ENCODE measurements at regions not wholly inside any gene's neighbourhood (a gene's known extent, or its start where the extent isn't known, plus 50 kb on each side); places are given as distances from the start of the nearest gene placed in this dataset.
"Not testable (repeated sequence)": the region's sequence is repeated elsewhere in the genome, so short reads cannot be mapped to it uniquely, and the experiment has no call there.

DNA sequence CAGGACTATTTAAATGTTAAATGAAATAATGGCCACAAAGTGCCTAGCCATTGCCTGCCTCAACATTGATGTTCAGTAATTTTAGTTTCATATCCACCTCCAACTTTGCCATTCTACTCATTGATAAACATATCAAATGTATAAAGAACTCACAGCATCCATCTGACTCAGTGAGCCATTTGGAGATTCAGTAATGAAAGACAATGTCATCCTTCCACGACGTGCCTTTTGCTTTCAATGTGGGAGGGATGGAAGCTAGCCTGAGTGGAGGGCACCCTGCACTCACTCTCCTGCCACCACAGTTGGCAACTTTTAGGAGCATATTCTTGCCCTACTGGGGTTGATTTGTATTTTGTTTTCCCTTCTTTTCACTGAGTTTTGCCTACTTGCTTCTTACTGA, 151.5 kb downstream of the GLUL start:
- no peak for DNase-seq (ENCODE audit: extremely low read depth in 1 of 11, low read depth in 9 of 11, low spot score in 4 of 11)

DNA sequence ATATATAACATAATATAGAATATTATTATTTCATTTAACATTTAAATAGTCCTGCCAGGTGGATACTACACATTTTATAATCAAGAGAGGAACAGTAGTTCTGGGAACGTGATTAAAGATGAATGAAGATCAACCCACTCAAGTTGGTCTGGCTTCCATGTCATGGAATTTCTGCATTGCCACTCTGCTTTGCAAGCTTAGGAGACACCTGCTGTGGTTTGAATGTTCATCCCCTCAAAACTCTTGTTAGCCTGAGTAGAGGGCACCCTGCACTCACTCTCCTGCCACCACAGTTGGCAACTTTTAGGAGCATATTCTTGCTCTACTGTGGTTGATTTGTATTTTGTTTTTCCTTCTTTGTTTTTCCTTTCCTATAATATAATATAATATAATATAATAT, 153.2 kb downstream of the GLUL start:
- DNase-seq (ENCODE audit: extremely low read depth in 1 of 11, low read depth in 9 of 11, low spot score in 4 of 11) = no peak

DNA sequence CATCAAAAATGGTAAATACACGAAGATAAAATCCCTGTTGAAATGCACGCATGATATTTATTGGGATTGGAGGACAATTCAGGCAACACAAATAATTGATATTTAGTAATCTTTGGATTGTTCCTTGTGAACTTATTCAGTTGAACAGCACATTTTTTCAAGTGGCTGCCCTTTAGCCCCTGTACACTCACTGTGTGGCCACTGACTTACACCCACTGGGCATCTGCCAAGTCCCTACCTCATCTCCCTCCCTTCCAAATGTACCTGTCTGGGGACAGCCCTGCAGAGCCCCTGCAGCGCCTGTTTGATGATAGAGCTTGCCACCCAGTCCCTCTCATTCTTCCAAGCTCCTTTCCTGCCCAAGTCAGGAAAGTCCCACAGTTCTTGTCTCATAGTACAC, 154.3 kb downstream of the GLUL start:
- DNase-seq (ENCODE audit: extremely low read depth in 1 of 11, low read depth in 9 of 11, low spot score in 4 of 11) = no peak

DNA sequence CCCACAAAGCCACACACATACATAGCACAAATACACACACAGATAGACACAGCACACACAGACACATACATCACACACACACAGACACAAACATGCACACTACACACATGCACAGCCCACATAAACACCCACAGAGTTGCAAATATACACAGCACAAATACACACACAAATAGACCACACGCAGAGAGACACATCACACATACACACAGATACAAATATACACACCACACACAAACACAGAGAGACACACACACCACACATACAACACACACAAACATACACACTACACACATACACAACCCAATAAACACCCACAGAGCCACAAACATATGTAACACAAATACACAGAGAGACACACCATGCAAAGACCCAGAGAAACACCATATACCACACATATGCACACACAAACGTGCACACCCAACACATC, 154.9 kb downstream of the GLUL start:
- no peak for DNase-seq (ENCODE audit: extremely low read depth in 1 of 11, low read depth in 9 of 11, low spot score in 4 of 11)

DNA sequence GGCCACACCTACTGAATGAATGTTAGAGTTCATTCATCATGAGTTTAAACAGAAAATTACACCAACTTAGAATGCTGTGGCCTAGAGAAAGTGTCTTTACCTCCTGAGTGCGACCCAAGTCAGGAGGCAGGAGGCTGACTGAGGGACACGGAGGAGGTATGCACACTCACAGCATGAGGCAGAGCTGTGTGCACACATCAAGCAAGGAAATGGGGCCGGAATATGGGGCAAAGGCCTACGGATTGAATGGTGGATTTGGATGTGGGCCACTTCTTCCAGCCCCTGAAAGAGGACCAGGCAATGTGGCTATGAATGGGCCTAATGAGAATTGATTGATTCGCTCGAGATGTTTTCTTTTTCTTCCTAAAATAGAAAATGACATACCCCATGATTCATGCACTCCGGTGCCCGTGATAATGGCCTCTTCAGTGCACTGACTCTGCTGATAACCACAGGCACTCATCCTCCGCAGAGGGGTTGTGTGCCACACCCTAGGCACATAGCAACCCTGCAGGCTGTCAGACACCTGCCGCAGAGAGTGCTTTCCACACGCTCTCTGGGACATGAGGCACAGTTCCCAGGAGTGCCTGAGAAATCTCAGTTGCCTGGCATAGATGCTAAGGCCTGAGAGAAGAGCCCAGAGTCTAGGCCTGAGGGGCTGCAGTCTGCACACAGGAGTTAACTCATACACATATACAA, 155.5 kb downstream of the GLUL start:
- no peak for DNase-seq (ENCODE audit: extremely low read depth in 1 of 11, low read depth in 9 of 11, low spot score in 4 of 11)

DNA sequence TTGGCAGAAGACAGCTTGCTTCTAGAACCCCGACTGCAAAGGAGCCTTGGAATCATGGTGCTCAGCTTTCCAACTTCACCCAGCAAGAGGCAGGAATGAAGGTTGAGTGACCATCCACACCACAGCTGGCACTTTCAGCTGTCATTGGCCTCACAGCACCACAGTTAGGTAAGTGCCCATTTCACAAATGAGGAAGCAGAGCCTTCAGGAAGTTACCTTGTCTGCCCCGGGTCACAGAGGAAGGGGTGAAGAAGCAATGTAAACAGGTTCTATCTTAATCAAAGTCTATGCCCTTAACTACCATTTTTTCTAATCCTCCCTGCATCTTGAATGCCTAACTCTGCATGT, 156.0 kb downstream of the GLUL start:
- no peak for DNase-seq (ENCODE audit: extremely low read depth in 1 of 11, low read depth in 9 of 11, low spot score in 4 of 11)

DNA sequence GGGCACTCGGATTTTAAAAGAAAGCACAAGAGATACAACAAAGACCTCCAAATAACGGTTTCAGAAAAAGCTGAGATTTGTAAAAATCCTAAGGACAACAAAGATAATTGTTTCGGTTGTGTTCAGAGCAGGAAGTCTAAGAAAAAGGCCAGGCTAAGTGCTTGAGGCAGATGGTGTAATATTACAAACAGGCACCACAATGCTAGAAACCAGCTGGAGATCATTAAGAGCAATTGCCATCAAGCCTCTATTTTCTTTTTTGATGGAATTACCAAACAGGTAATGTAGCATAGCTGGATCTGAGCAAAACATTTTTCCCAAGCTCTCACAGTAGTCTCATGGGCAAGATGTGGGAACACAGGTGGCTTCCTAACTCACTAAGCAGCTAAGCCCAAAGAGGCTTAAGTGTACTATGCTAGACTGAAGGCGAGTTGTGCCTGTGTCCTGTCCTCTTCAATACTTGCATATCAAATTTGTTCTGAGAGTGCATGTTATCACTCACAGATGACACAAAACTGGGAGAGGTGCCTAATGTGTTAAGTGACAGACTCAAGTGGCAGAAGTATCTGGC, 161.6 kb downstream of the GLUL start:
- DNase-seq (ENCODE audit: extremely low read depth in 1 of 11, low read depth in 9 of 11, low spot score in 4 of 11) = peak in 3 of 11 donors; percentile 12 to 25 (median 18)

DNA sequence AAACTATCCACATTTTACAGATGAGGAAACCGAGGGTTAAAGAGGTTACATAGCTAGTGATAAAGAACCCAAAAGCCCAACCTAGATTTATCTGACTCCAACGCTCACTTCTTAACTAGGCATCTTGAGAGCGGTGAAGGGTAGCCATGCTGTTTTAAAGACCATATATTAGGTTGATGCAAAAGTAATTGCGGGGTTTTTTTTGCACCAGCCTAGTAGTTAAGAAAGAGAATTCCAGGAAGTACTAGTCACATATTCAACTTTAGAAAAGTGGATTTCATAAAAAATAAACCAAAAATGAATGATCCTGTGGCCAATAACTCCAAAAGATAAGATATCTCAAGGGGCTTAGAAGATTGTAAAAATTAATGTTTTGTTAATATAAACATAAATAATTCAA, 162.1 kb downstream of the GLUL start:
- no peak for DNase-seq (ENCODE audit: extremely low read depth in 1 of 11, low read depth in 9 of 11, low spot score in 4 of 11)

DNA sequence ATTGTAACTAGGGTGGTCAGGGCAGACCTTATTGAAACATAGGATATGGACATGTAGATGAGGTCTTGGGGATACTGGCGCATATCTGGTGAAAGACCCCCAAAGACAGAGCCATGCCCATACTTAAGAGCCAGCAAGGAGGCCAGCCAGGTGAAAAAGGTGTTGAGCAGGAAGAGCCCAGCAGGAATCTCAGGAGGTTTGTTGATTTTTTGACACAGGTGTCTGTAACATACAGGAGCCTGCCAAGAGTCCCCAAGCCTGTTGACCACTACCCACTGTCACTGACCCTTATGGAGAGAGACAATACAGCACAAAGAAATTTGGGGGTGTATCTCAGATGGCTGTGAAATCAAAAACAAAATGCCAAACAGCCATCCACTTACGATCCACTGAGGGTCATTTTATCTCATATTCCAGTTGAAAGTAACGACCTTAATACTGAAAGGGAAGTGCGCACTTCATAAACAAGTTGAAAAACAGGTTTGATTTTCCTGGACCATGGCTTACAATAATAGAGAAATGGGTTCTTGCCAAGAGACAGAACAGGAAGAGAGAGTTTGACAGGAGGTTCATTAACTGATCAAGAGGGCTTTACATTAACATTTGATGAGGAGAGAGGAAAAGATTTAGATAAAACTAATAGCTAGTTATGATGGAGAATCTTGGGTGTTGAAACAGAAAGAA, 163.6 kb downstream of the GLUL start:
- DNase-seq (ENCODE audit: extremely low read depth in 1 of 11, low read depth in 9 of 11, low spot score in 4 of 11) = no peak

DNA sequence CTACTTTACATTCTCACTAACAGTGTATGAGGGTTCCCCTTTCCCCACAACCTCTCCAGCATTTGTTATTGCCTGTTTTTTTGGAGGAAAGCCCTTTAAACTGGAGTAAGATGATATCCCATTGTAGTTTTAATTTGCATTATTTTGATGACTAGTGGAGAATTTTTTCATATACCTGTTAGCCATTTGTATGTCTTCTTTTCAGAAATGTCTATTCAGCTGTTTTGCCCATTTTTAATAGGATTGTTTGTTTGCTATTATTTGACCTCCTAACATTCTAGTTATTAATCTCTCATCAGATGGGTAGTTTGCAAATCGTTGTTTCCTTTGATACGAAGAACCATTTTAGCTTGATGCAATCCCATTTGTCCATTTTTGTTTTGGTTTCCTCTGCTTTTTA, 165.0 kb downstream of the GLUL start:
- DNase-seq (ENCODE audit: extremely low read depth in 1 of 11, low read depth in 9 of 11, low spot score in 4 of 11) = no peak

DNA sequence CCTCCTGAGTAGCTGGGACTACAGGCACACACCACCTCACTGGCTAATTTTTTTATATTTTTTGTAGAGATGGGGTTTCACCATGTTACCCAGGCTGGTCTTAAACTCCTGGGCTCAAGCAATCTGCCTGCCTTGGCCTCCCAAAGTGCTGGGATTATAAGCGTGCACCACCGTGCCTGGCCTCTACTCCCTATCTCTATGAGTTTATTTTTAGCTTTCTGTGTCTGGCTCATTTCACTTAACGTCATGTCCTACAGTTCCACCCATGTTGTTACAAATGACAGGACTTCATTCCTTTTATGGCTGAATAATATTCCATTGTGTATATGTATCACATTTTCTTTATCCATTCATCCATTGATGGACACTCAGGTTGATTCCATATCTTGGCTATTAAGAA, 164.2 kb upstream of the ZNF648 start:
- not testable (repeated sequence) for DNase-seq (ENCODE audit: extremely low read depth in 1 of 11, low read depth in 9 of 11, low spot score in 4 of 11)

DNA sequence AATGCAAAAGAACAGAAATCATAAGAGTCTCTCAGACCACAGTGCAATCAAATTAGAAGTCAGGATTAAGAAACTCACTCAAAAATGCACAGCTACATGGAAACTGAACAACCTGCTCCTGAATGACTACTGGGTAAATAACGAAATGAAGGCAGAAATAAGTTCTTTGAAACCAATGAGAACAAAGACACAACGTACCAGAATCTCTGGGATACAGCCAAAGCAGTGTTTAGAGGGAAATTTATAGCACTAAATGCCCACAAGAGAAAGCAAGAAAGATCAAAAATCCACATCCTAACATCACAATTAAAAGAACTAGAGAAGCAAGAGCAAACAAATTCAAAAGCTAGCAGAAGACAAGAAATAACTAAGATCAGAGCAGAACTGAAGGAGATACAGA, 160.5 kb upstream of the ZNF648 start:
- DNase-seq (ENCODE audit: extremely low read depth in 1 of 11, low read depth in 9 of 11, low spot score in 4 of 11) = not testable (repeated sequence)

DNA sequence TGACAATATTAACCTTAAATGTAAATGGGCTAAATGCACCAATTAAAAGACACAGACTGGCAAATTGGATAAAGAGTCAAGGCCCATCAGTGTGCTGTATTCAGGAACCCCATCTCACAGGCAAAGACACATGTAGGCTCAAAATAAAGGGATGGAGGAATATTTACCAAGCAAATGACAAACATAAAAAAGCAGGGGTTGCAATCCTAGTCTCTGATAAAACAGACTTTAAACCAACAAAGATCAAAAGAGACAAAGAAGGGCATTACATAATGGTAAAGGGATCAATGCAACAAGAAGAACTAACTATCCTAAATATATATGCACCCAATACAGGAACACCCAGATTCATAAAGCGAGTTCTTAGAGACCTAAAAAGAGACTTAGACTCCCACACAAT, 159.9 kb upstream of the ZNF648 start:
- not testable (repeated sequence) for DNase-seq (ENCODE audit: extremely low read depth in 1 of 11, low read depth in 9 of 11, low spot score in 4 of 11)

DNA sequence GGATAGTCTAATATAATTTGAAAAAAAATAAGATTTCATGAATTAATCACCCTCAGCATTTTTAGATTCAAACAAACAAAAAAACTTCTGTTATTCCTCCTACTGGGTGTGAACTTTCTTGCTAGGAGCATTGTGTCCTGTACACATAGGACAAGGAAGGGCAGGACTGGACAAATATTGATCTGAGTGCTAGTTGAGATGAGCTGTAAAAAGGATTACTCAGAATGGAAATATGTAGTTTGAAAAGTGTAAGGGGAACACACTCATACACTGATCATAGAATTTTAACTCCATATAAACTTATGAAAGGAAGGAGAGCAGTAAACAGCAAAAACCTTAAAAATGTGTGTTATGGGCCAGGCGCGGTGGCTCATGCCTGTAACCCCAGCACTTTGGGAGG, 156.5 kb upstream of the ZNF648 start:
- no peak for DNase-seq (ENCODE audit: extremely low read depth in 1 of 11, low read depth in 9 of 11, low spot score in 4 of 11)

DNA sequence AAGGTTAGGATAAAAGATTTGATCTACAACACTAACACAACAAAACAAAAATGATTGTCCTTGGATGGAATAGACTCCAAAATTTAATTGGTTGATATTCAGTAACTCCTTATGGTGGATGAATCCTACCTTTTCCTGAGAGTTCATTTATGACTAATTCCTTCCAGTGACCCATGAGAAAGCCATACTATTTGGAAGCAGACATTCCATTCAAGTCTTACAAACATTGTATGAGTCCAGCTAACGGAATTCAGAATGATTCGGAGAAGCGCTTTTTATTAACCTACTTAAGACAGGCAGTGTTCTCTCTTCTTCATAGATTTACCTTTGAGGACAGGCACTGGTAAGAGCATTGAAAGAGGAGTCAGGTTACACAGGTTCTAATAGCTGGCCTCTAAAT, 155.6 kb upstream of the ZNF648 start:
- DNase-seq (ENCODE audit: extremely low read depth in 1 of 11, low read depth in 9 of 11, low spot score in 4 of 11) = no peak

DNA sequence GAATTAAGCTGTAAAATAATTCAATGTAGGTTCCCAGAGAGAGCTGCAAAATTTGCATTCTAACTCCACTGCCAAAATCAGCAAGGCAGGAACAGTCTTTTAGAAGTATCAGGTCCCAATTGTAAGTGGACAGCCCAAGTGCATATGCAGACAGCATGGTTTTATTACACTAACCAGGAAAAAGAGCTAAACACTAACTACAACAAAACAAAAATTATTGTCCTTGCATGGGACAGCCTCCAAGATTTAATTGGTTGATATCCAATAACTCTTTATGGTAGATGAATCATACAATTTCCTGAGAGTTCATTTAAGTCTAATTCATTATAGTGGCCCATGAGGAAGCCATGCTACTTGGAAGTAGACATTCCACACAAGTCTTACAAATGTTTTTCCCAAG, 154.3 kb upstream of the ZNF648 start:
- DNase-seq (ENCODE audit: extremely low read depth in 1 of 11, low read depth in 9 of 11, low spot score in 4 of 11) = peak in 5 of 11 donors; percentile 12 to 46 (median 30)

DNA sequence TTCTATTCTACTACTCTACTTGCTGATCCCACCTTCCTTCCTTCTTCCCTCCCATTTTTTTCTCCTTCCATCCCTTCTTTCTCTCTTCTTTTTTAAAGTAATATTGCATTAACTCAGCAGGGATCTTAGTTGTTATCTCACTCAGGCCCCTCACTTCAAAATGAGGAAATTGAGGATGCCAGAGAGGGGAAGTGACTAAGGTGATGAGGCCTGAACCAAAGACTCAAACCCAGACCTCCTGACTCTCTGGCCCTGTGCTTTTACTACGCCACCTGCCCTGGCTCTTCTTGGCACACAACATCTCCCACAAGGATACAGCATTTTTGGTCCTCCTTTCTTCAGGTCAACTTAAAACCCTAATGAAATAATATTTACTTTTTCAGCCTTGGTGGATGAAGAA, 151.7 kb upstream of the ZNF648 start:
- DNase-seq (ENCODE audit: extremely low read depth in 1 of 11, low read depth in 9 of 11, low spot score in 4 of 11) = no peak

DNA sequence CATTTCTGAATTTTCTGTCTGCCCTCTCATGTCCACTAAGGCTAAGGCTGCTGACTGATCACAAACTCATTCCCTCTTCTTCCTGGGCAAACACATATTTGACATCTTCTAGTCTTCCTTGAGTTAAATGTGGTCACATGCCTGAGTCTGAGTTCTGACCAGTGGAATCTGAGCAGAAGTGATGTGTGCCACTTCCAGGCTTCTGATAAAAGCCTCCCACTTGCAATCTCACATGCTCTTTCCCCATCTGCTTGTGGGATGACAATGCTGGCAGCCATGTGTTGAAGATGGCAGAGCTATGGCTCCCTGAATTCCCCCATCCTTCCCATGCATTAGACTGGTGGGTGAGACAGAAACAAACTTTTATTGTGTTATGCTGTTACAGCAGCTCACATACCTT, 149.9 kb upstream of the ZNF648 start:
- no peak for DNase-seq (ENCODE audit: extremely low read depth in 1 of 11, low read depth in 9 of 11, low spot score in 4 of 11)

DNA sequence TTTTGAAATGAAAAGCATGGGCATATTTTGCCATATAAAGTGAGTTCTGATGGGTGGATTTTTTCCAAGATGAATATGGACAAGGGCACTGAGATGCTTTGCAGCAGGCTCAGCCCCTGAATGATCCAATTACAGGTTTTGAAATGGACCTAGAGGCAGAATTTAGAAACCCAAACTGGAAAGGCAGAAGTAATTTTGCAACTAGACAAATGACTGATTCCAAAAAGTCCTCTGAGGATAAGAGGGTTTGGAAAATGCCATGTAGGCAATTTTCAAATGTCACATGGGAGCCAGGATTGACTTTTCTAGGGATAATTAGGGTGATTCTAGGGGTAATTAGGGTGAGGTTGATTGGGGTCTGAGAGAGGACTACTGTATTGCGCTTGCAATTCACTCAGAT, 148.9 kb upstream of the ZNF648 start:
- DNase-seq (ENCODE audit: extremely low read depth in 1 of 11, low read depth in 9 of 11, low spot score in 4 of 11) = no peak

DNA sequence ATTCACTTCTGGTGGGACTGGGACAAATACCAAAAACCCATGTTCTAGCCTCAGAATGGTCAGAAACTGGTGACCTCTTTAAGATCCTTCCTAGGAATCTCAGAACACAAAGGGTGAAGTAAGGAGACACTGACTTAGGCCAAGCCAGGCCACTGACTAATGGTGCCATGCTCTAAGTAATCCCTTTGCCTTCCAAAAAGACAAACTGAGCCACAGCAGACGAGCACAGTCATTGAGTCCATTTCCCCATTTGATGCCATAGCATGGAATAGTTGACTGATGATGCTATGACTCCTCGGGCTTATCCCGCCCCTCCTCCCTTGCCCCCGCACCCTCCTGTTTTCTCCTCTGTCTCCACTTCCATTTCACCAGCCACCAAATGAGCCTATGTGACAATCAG, 145.8 kb upstream of the ZNF648 start:
- no peak for DNase-seq (ENCODE audit: extremely low read depth in 1 of 11, low read depth in 9 of 11, low spot score in 4 of 11)

Data from renal cortex interstitium (tissue), 11 donors.